ENCODE measurements at regions not wholly inside any gene's neighbourhood (a gene's known extent, or its start where the extent isn't known, plus 50 kb on each side); places are given as distances from the start of the nearest gene placed in this dataset.
"Not testable (repeated sequence)": the region's sequence is repeated elsewhere in the genome, so short reads cannot be mapped to it uniquely, and the experiment has no call there.

- not testable (repeated sequence) for TF ChIP-seq YY1 (IDR thresholded peaks at IDR 0.05; ENCODE audit: insufficient read depth, insufficient read length); SUZ12 (IDR thresholded peaks at IDR 0.05; ENCODE audit: extremely low read depth, insufficient read depth, insufficient read length); ZNF274 (IDR thresholded peaks at IDR 0.05; ENCODE audit: low read depth, low read length)
Observed at GRCh38 chr1:146731981-146732680, 206.0 kb upstream of the NBPF12 start.
